ENCODE measurements at regions not wholly inside any gene's neighbourhood (a gene's known extent, or its start where the extent isn't known, plus 50 kb on each side); places are given as distances from the start of the nearest gene placed in this dataset.

GRCh38 chr2:67240507-67240906, 156.6 kb upstream of the ETAA1 start:
- CTCF ChIA-PET, result no interaction called here
- no peak for ATAC-seq
- FAIRE-seq, result no peak

GRCh38 chr2:67241453-67241852, 155.7 kb upstream of the ETAA1 start:
- BruUV-seq (replicated peaks), result no TSS peak
- no peaks in the 10 kb centered on the region for H3K79me2 ChIP-seq (ENCODE audit: control insufficient read depth, insufficient read depth, low read length)
- RAD21 ChIA-PET (ENCODE audit: unreplicated experiment), result no interaction called here
- in situ Hi-C loops (cut with MboI) (no loop called here), intact Hi-C loops (cut with micrococcal nuclease; ENCODE audit: unreplicated experiment) (no loop called here)
- no peak overlapping the region for H3K4me2 ChIP-seq (ENCODE audit: control insufficient read depth, insufficient read depth)
- no peaks in the 10 kb centered on the region for H3K4me1 ChIP-seq (ENCODE audit: control insufficient read depth, insufficient read depth, low read length)
- no peak overlapping the region for H2AFZ ChIP-seq (ENCODE audit: control insufficient read depth, low read depth, low read length)
- H3K27me3 ChIP-seq (replicated peaks in 1 of 2; ENCODE audit: control insufficient read depth in 2 of 2, insufficient read depth in 2 of 2, low read length in 1 of 2), result no peaks in the 10 kb centered on the region
- H3K27ac ChIP-seq (ENCODE audit: control insufficient read depth, insufficient read depth), result no peak overlapping the region
- H3K9ac ChIP-seq (ENCODE audit: control insufficient read depth, insufficient read depth, low read length), result no peak overlapping the region
- POLR2A ChIA-PET, result no interaction called here
- no peak overlapping the region for H3K4me3 ChIP-seq
- SMC1A ChIA-PET (ENCODE audit: uncharacterized antibody, unreplicated experiment), result no interaction called here
- ATAC-seq (no peak), DNase-seq (ENCODE audit: low read depth, low spot score) (no peak), FAIRE-seq (no peak)
- no peaks in the 10 kb centered on the region for H4K20me1 ChIP-seq (ENCODE audit: control insufficient read depth, insufficient read depth)
- H3K36me3 ChIP-seq (ENCODE audit: control insufficient read depth in 2 of 2, insufficient read depth in 2 of 2, low read length in 1 of 2), result no peaks in the 10 kb centered on the region
- CTCF ChIA-PET, result no interaction called here
- 0% methylated on average over 1 of the region's 1 CpG for WGBS (ENCODE audit: insufficient coverage, insufficient replicate concordance, low lambda C conversion rate, missing lambda C conversion rate)
- no peaks in the 10 kb centered on the region for H3K9me3 ChIP-seq (replicated peaks; ENCODE audit: control insufficient read depth, insufficient read depth, low read length)
- TF ChIP-seq TCF7 (IDR thresholded peaks at IDR 0.05; ENCODE audit: borderline replicate concordance) (no peak), ATF2 (IDR thresholded peaks at IDR 0.05; ENCODE audit: low read length) (no peak), POLR2AphosphoS5 (IDR thresholded peaks at IDR 0.05; ENCODE audit: low read length) (no peak), GABPA (IDR thresholded peaks at IDR 0.05; ENCODE audit: low read depth) (no peak), CTCF (IDR thresholded peaks at IDR 0.05 in 2 of 3, conservative IDR thresholded peaks at IDR 0.05 in 1 of 3; ENCODE audit: control insufficient read depth in 2 of 3, extremely low read depth in 1 of 3, insufficient read depth in 1 of 3, low read depth in 3 of 3, low read length in 3 of 3) (no peak), HDAC2 (IDR thresholded peaks at IDR 0.05) (no peak), SMARCA5 (IDR thresholded peaks at IDR 0.05) (no peak), KDM1A (IDR thresholded peaks at IDR 0.05; ENCODE audit: borderline replicate concordance) (no peak), CHD2 (IDR thresholded peaks at IDR 0.05; ENCODE audit: borderline replicate concordance, low read depth, low read length) (no peak), ESRRA (IDR thresholded peaks at IDR 0.05; ENCODE audit: low read length) (no peak), IRF4 (IDR thresholded peaks at IDR 0.05; ENCODE audit: low read depth, low read length) (no peak), PML (IDR thresholded peaks at IDR 0.05; ENCODE audit: low read length) (no peak), RAD21 (IDR thresholded peaks at IDR 0.05; ENCODE audit: insufficient read depth, low read depth, low read length) (no peak), SMC3 (IDR thresholded peaks at IDR 0.05; ENCODE audit: borderline replicate concordance, low read length) (no peak), EP300 (IDR thresholded peaks at IDR 0.05; ENCODE audit: borderline replicate concordance in 1 of 2, control insufficient read depth in 1 of 2, low read depth in 2 of 2, low read length in 2 of 2) (no peak), PAX8 (IDR thresholded peaks at IDR 0.05) (no peak)

More at GRCh38 chr2:67240507-67240906, 156.6 kb upstream of the ETAA1 start:
- DNase-seq (ENCODE audit: low read depth, low spot score), result no peak
- no TSS peak for BruUV-seq (replicated peaks)
- H3K4me1 ChIP-seq (ENCODE audit: control insufficient read depth, insufficient read depth, low read length), result no peaks in the 10 kb centered on the region
- no peak overlapping the region for H3K4me3 ChIP-seq
- no peaks in the 10 kb centered on the region for H3K27me3 ChIP-seq (replicated peaks in 1 of 2; ENCODE audit: control insufficient read depth in 2 of 2, insufficient read depth in 2 of 2, low read length in 1 of 2)
- H3K79me2 ChIP-seq (ENCODE audit: control insufficient read depth, insufficient read depth, low read length), result no peaks in the 10 kb centered on the region
- H3K9me3 ChIP-seq (replicated peaks; ENCODE audit: control insufficient read depth, insufficient read depth, low read length), result no peaks in the 10 kb centered on the region
- H3K4me2 ChIP-seq (ENCODE audit: control insufficient read depth, insufficient read depth), result no peak overlapping the region
- no peak overlapping the region for H3K27ac ChIP-seq (ENCODE audit: control insufficient read depth, insufficient read depth)
- no peaks in the 10 kb centered on the region for H3K36me3 ChIP-seq (ENCODE audit: control insufficient read depth in 2 of 2, insufficient read depth in 2 of 2, low read length in 1 of 2)
- TF ChIP-seq CREB1 (IDR thresholded peaks at IDR 0.05; ENCODE audit: low read depth) (no peak), BHLHE40 (IDR thresholded peaks at IDR 0.05; ENCODE audit: borderline replicate concordance in 1 of 2, low read depth in 2 of 2, low read length in 1 of 2) (no peak)
- intact Hi-C loops (cut with micrococcal nuclease; ENCODE audit: unreplicated experiment) (no loop called here), in situ Hi-C loops (cut with MboI) (no loop called here)
- H2AFZ ChIP-seq (ENCODE audit: control insufficient read depth, low read depth, low read length), result no peak overlapping the region
- POLR2A ChIA-PET, result no interaction called here
- H4K20me1 ChIP-seq (ENCODE audit: control insufficient read depth, insufficient read depth), result no peaks in the 10 kb centered on the region
- no peak overlapping the region for H3K9ac ChIP-seq (ENCODE audit: control insufficient read depth, insufficient read depth, low read length)
- WGBS (ENCODE audit: insufficient coverage, insufficient replicate concordance, low lambda C conversion rate, missing lambda C conversion rate), result 50% methylated on average over 2 of the region's 2 CpGs
- SMC1A ChIA-PET (ENCODE audit: uncharacterized antibody, unreplicated experiment), result no interaction called here
- RAD21 ChIA-PET (ENCODE audit: unreplicated experiment), result no interaction called here

Data from GM12878 (cell line).